OCI-LY7 (cell line): ENCODE measurements at regions not wholly inside any gene's neighbourhood (a gene's known extent, or its start where the extent isn't known, plus 50 kb on each side); places are given as distances from the start of the nearest gene placed in this dataset.

Source experiments
- CTCF ChIP-seq: fragments of 200-600 bp; sonication (generic); conservative IDR thresholded peaks from 2 replicates; pipeline ENCODE4 v1.5.1; 2014; ENCODE audit warnings: mild to moderate bottlenecking, antibody characterized with exemption, low read length, moderate library complexity, mixed read lengths
- EZH2phosphoT487 ChIP-seq: fragments of 200-600 bp; sonication (generic); IDR thresholded peaks from 2 replicates; pipeline ENCODE4 v1.6.1; 2018; ENCODE audit warnings: low read depth, borderline replicate concordance, mild to moderate bottlenecking, mixed run types, antibody characterized with exemption, low read length, moderate library complexity, mixed read lengths

DNA sequence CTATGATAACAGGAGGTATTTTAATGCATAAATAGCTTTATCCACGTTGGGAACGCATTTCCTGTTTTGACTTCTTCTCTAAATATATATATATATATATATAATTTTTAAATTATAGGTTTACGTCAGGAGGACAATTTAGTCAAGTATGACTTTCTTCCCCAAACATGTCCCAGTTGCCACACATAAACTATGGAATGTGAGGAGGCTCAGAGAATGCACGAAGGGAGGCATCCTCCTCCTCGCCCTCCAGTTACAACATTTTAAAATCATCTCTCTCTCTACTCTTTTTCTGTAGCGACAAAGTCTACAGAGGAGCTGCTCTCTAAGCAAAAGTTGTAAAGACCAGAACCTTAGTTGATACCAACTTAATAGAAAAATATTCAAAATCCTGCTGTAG is 106.9 kb upstream of the LYZL1 start:
- TF ChIP-seq CTCF (no peak), EZH2phosphoT487 (no peak)
